B cell (primary cell): ENCODE measurements at regions not wholly inside any gene's neighbourhood (a gene's known extent, or its start where the extent isn't known, plus 50 kb on each side); places are given as distances from the start of the nearest gene placed in this dataset.
"Not testable (repeated sequence)": the region's sequence is repeated elsewhere in the genome, so short reads cannot be mapped to it uniquely, and the experiment has no call there.

Experiments
- ATAC-seq: fragments of 200-7000 bp; cut with Tn5 transposase; one replicate; pipeline ENCODE4 v1.10.0; 2021; ENCODE audit warnings: low read depth, mild to moderate bottlenecking, moderate number of reproducible peaks, moderate library complexity
- CTCF ChIA-PET: fragments of 350-600 bp; sonication (Branson Sonifier 250); formaldehyde crosslinking; loops from one replicate; lab custom pipeline; 2021; ENCODE audit warnings: antibody characterized with exemption, inconsistent platforms; lab: Charles Lee
- POLR2A ChIA-PET: fragments of 350-600 bp; sonication (Branson Sonifier 250); formaldehyde crosslinking; loops from one replicate; lab custom pipeline; 2021; ENCODE audit warnings: antibody characterized with exemption; lab: Charles Lee
- DNase-seq: peaks from one replicate; pipeline ENCODE4 v3.0.0; 2013
- H2AFZ ChIP-seq: 2 replicates; pipeline ENCODE4 v1.6.1; 2012; ENCODE audit warnings: mild to moderate bottlenecking, low read depth, low read length; ENCODE audit not compliant: insufficient read depth, poor library complexity, severe bottlenecking
- H3K27ac ChIP-seq, 2 donors: 1 replicate in 1 of 2; 2 replicates in 1 of 2; pipeline ENCODE4 v1.5.1; 2012 to 2013; ENCODE audit warnings: low read length in 2 of 2, mild to moderate bottlenecking in 2 of 2, moderate library complexity in 1 of 2
- H3K27me3 ChIP-seq, 4 experiments: fragments of 200-600 bp in 1 of 4; sonication (generic) in 1 of 4; replicated peaks in 1 of 4; 1 replicate in 2 of 4; 2 replicates in 2 of 4; pipeline versions ENCODE4 v1.6.1 to v1.7.0; 2013 to 2016; ENCODE audit warnings: low read length in 3 of 4, mild to moderate bottlenecking in 2 of 4, mixed read lengths in 1 of 4, moderate library complexity in 1 of 4; ENCODE audit not compliant: insufficient read depth in 4 of 4, control insufficient read depth in 3 of 4; ENCODE audit errors: control extremely low read depth in 1 of 4
- H3K36me3 ChIP-seq, 2 experiments: replicated peaks in 1 of 2; 1 replicate in 1 of 2; 2 replicates in 1 of 2; pipeline versions ENCODE4 v1.6.1 to v1.7.1; 2013; ENCODE audit warnings: low read length in 1 of 2; ENCODE audit not compliant: insufficient read depth in 2 of 2, control insufficient read depth in 1 of 2; ENCODE audit errors: control extremely low read depth in 1 of 2, extremely low read depth in 1 of 2
- H3K4me1 ChIP-seq, 2 donors: fragments of 200-600 bp in 1 of 2; sonication (generic) in 1 of 2; 1 replicate in 1 of 2; 2 replicates in 1 of 2; pipeline versions ENCODE4 v1.5.1 to v1.6.1; 2013 to 2017; ENCODE audit warnings: low read length in 2 of 2; ENCODE audit not compliant: control insufficient read depth in 2 of 2, insufficient read depth in 2 of 2
- H3K4me2 ChIP-seq: replicated peaks from 2 replicates; pipeline ENCODE3; 2012; ENCODE audit warnings: mild to moderate bottlenecking, low read depth, low read length; ENCODE audit not compliant: poor library complexity, severe bottlenecking
- H3K4me3 ChIP-seq, 5 experiments: fragments of 200-600 bp in 1 of 5; sonication (generic) in 1 of 5; 1 replicate in 3 of 5; 2 replicates in 2 of 5; pipeline versions ENCODE4 v1.5.1 to v1.7.0; 2011 to 2016; ENCODE audit warnings: low read length in 4 of 5, mild to moderate bottlenecking in 4 of 5, low read depth in 2 of 5, control low read depth in 1 of 5, moderate library complexity in 1 of 5; ENCODE audit not compliant: insufficient read depth in 1 of 5; ENCODE audit errors: control extremely low read depth in 1 of 5, extremely low read depth in 1 of 5
- H3K79me2 ChIP-seq: fragments of 200-600 bp; sonication (generic); one replicate; pipeline ENCODE4 v1.6.0; 2016; ENCODE audit warnings: low read length; ENCODE audit not compliant: control insufficient read depth, insufficient read depth
- H3K9ac ChIP-seq: fragments of 200-600 bp; sonication (generic); 2 replicates; pipeline ENCODE4 v1.6.1; 2017; ENCODE audit warnings: mild to moderate bottlenecking, low read length, moderate library complexity
- H3K9me3 ChIP-seq, 3 donors: one replicate each; pipeline versions ENCODE4 v1.6.1 to v1.7.1; 2013; ENCODE audit warnings: low read length in 2 of 3; ENCODE audit not compliant: control insufficient read depth in 2 of 3, insufficient read depth in 1 of 3; ENCODE audit errors: control extremely low read depth in 1 of 3
- H4K20me1 ChIP-seq: 2 replicates; pipeline ENCODE4 v1.6.0; 2012; ENCODE audit warnings: mild to moderate bottlenecking, low read length; ENCODE audit not compliant: insufficient read depth, control insufficient read depth, poor library complexity, severe bottlenecking
- H3K27ac Mint-ChIP-seq: one replicate; pipeline ENCODE4 v1.8.0; 2021; ENCODE audit warnings: mixed read lengths
- H3K27me3 Mint-ChIP-seq: one replicate; pipeline ENCODE4 v1.8.0; 2021; ENCODE audit warnings: mixed read lengths
- H3K4me1 Mint-ChIP-seq: one replicate; pipeline ENCODE4 v1.8.0; 2021; ENCODE audit warnings: mixed read lengths
- H3K4me3 Mint-ChIP-seq: one replicate; pipeline ENCODE4 v1.8.0; 2021; ENCODE audit warnings: mixed read lengths
- H3K9me3 Mint-ChIP-seq: one replicate; pipeline ENCODE4 v1.8.0; 2022; ENCODE audit warnings: mixed read lengths; ENCODE audit not compliant: insufficient read depth
- CTCF ChIP-seq: fragments of 200-600 bp; IDR thresholded peaks from one replicate; pipeline ENCODE4 v1.8.0; 2022; ENCODE audit warnings: antibody characterized with exemption, mild to moderate bottlenecking
- EZH2 ChIP-seq: IDR thresholded peaks from 2 replicates; pipeline ENCODE4 v1.6.1; 2012; ENCODE audit warnings: borderline replicate concordance, low read depth, mild to moderate bottlenecking, moderate library complexity, low read length; ENCODE audit not compliant: insufficient read depth, poor library complexity, severe bottlenecking
- WGBS: methylation state at CpG from one replicate; pipeline ENCODE4 v1.1.5; 2013; ENCODE audit warnings: missing lambda C conversion rate; ENCODE audit not compliant: insufficient coverage; 5-methylcytosine and 5-hydroxymethylcytosine counted together
- intact Hi-C: fragments of 100-400 bp; cut with micrococcal nuclease; formaldehyde crosslinking; loops from one replicate; pipeline ENCODE4 v1.10.0; 2022

- no peaks in the 10 kb centered on the region for H3K9me3 Mint-ChIP-seq
- intact Hi-C loops = no loop called here
- ChIA-PET CTCF (no interaction called here), POLR2A (no interaction called here)
- Histone ChIP-seq H3K9ac (no peak overlapping the region), H3K4me2 (no peak overlapping the region), H3K27me3 (no peaks in the 10 kb centered on the region), H3K27ac (no peak overlapping the region), H4K20me1 (no peaks in the 10 kb centered on the region), H2AFZ (no peak overlapping the region), H3K36me3 (no peaks in the 10 kb centered on the region), H3K79me2 (no peaks in the 10 kb centered on the region), H3K9me3 (no peaks in the 10 kb centered on the region), H3K4me1 (no peaks in the 10 kb centered on the region), H3K4me3 (no peak overlapping the region)
- no peaks in the 10 kb centered on the region for H3K27me3 Mint-ChIP-seq
- ATAC-seq = no peak
- TF ChIP-seq EZH2 (no peak), CTCF (no peak)
- no peak overlapping the region for H3K27ac Mint-ChIP-seq
- H3K4me3 Mint-ChIP-seq = no peak overlapping the region
- no peak for DNase-seq
- no peaks in the 10 kb centered on the region for H3K4me1 Mint-ChIP-seq
Observed at GRCh38 chr1:96145492-96145891, 576.1 kb upstream of the PTBP2 start.

GRCh38 chr1:96152957-96153356 is 568.6 kb upstream of the PTBP2 start:
- H2AFZ ChIP-seq, intact Hi-C loops, H3K79me2 ChIP-seq, H3K4me3 ChIP-seq, CTCF ChIA-PET, H3K4me2 ChIP-seq, H3K9me3 Mint-ChIP-seq, H3K27ac ChIP-seq, ATAC-seq, H4K20me1 ChIP-seq, H3K36me3 ChIP-seq, H3K9me3 ChIP-seq, H3K4me1 ChIP-seq, H3K9ac ChIP-seq, H3K4me1 Mint-ChIP-seq, H3K27me3 Mint-ChIP-seq, H3K27ac Mint-ChIP-seq, H3K4me3 Mint-ChIP-seq, H3K27me3 ChIP-seq, POLR2A ChIA-PET, DNase-seq: not testable (repeated sequence)
- 100% methylated on average over 1 of the region's 3 CpGs for WGBS
